Glomerular endothelial cell (primary cell): ENCODE measurements at regions not wholly inside any gene's neighbourhood (a gene's known extent, or its start where the extent isn't known, plus 50 kb on each side); places are given as distances from the start of the nearest gene placed in this dataset.
"Not testable (repeated sequence)": the region's sequence is repeated elsewhere in the genome, so short reads cannot be mapped to it uniquely, and the experiment has no call there.

Source experiments
- DNase-seq: peaks from one replicate; pipeline ENCODE4 v3.0.0-alpha.2; 2011; ENCODE audit warnings: low read depth, low spot score; ENCODE audit errors: extremely low read depth

DNA sequence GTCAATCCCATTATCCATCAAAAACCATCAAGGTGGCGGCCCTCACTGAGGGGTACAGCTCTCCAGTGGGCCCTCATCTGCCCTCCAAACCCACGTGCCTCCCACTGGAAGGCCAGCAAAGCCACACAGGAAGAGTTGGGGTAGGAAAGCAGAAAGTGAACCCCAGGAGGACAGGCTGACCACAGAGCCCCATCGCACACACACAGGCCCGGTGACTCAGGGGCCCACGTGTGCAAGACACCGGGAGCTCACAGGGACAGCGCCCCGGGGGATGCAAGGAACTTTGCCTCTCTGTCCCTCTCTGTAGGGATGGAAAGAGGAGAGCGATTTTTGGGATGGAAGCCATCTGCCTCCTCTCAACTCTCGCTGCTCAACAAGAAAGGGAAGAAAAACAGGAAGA lies 85.0 kb upstream of the FRG2C start:
- not testable (repeated sequence) for DNase-seq

DNA sequence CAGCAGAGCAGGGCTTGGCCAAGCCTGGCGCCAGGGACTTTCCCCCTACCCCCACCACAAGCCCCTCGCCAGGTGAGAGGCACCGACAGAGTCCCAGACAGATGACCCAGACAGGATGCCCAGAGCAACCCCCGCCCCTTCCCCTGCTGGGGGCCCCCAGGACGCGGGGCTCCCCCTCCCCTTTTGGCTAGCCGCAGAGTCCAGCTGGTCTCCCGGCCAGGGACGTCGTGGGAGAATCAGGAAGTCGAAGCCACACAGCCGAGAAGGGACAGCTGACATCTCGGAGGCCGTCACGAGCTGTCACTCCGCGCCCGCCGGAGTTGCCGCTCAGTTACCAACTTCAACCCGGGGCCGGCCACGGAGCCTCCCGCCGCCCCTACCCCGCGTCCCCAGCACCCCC lies 84.6 kb upstream of the FRG2C start:
- DNase-seq = not testable (repeated sequence)

DNA sequence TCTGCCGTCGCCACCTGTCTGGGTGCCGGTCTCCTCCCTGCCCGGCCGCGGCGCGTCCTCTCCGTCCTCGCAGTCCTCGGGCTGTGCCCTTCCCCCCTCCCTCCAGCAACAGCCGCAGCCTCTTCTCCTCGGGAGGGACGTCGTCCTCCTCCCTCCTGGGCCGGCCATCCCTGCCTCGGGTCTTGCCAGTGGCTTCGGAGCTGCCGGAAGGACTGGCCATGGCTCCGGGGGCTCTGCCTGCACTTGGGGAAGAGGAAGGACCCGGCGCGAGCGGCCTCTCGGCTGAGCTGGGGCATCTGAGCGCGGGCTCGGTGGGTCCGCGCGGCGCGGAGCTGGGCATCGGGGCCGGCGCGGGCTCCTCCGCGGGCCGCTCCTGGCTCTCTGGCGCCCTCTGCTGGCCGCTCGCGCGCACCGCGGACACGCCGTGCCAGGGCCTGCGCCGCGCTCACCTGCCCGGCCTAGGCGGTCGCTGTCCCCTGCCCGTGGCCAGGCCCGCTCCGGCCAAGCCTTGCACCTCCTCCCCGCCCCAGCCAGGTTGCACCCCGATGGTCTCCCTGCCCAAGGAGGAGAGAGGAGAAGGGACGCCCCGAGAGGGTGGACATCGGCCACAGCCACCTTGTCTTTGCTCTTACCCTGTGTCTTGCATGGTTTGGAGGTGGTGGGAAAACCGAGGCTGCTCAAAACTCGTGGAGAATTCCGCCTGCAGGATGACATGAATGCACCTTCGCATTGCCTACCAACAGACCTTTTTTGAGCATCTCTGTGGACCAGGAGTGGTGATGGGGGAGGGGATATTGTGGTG lies 83.9 kb upstream of the FRG2C start:
- not testable (repeated sequence) for DNase-seq

DNA sequence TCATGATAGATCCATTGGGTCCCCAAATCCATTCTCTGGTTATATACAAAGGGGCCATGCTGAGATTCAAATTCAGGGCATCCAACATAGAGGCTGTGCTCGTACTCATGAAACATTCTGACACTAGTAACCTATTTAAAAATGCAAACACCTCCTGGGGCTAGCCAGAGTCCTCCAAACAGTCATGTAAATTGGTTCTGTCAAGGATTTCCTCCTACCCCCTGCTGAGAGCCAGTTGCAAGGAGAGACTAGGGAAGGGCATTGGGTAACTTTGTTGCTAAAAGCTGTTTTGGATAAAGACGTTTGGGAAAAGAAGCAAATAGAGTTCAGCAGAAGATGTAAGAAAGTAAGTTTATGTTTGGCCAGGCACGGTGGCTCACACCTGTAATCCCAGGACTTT lies 81.6 kb upstream of the FRG2C start:
- not testable (repeated sequence) for DNase-seq

DNA sequence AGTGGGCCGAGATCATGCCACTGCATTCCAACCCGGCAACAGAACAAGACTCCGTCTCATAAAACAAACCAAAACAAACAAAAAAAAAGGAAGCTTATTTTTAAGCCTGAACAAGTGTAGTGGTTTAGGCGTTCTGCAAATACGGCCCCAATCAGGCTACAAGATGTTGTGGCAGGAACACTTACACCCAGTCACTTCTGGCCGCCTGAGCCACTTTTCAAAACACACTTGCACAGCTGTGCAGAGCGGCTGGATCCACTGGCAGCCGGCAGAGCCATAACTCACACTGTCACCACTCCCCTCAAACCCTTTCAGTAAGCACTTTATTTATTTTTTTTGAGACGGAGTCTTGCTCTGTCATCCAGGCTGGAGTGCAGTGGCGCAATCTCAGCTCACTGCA lies 81.0 kb upstream of the FRG2C start:
- DNase-seq = not testable (repeated sequence)

DNA sequence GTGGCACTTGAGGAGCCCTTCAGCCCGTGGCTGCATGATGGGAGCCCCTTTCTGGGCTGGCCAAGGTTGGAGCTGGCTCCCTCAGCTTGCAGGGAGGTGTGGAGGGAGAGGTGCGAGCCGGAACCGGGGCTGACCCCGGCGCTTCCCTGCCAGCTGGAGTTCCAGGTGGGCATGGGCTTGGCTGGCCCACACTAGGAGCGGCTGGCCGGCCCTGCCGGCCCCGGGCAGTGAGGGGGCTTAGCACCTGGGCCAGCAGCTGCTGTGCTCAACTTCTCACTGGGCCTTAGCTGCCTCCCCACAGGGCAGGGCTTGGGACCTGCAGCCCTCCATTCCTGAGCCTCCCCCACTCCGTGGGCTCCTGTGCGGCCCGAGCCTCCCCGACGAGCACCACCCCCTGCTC lies 76.4 kb upstream of the FRG2C start:
- not testable (repeated sequence) for DNase-seq

DNA sequence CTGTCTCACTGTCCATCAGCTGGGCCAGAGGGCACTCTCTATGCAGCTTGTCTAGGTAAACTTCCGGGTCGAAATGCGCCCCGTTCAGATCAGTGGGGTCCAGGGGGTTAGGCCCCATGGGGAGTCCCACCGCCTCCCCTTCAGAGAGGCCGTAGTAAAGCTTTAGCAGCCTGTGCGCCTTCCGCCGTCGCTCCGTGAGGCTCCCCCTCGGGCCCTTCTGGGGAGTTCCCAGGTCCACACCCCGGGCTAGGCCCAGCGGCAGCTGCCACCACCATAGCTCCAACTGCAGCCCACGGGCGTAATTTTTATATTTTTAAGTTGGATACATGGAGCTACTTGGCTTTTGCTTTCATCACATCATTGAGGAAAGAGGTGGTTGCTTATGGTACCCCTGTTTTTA lies 73.7 kb upstream of the FRG2C start:
- DNase-seq = not testable (repeated sequence)

DNA sequence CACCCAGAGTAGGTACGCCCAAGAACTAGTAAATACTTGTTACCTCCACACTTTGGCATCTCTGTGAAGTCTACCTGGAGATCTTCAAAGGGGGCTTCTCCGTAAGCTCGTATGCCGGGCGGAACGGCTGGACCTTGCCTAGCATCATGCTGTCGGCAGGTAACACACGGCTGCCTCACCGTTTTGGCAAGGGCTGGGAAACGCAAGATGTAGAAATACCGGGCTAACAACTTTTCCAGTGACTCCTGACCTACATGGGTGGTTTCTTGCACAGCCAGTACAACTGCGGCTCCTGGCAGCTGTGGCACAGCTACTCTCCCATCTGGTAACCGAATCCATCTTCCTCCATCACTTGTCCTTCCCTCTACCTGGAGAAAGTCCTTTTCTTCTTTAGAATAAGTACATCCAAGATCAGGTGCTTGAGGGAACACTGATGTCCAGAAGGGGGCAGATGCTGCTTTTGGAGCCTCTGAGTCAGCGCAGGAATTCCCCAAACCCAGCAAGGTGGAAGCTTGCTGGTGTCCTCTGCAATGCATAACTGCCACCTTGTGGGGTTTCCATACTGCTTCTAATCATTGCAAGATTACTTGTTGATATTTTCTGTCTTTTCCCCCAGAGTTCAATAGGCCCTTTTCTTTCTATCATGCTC lies 59.7 kb upstream of the FRG2C start:
- DNase-seq = not testable (repeated sequence)

DNA sequence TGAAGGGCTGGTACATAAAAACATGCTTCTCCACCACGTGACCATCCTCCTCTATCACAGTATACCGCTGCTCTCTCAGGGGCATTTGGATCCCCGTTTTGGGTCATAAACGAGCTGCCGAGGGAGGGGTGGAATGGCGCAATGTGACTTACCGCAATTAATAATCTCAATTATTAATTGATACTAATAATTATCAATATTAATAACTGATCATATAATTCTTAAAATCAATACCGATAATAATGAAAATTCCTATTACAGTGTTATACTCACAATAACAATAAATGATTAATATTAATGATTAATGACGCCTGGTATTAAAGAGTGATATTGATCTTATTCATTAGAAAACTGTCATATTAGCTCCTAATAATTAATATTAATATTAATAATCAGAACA lies 56.1 kb upstream of the FRG2C start:
- DNase-seq = not testable (repeated sequence)

DNA sequence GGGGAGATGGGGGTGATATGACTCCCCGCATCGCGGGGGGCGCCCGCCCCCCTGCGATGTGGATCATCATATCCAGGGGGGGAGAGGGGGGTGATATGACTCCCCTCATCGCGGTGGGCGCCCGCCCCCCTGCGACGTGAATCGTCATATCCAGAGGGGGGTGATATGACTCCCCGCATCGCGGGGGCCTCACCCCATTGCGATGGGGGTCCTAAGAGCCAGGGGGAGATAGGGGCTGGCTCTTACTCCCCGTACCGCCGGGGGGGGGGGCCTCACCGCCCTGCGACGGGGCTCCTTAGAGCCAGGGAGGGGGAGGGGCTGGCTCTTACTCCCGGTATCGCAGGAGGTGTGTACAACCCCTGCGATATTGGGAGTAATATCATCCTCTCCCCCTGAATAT lies 54.5 kb upstream of the FRG2C start:
- DNase-seq = not testable (repeated sequence)

DNA sequence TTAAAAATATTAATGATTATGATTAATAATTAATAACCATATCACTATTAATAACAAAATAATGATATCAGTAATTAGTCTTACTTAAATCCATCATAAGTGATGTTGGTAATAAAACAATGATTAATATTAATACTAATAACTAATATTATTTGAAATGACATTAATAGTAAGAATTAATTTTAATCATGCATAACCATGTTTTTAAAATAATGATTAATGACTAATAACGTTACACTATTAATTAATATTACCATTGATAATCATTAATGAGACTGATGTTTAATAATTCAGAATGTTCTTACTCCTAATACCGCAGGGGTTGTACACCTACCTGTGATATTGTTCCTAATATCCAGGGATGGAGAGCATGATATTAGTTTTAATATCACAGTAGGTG lies 53.4 kb upstream of the FRG2C start:
- DNase-seq = no peak

DNA sequence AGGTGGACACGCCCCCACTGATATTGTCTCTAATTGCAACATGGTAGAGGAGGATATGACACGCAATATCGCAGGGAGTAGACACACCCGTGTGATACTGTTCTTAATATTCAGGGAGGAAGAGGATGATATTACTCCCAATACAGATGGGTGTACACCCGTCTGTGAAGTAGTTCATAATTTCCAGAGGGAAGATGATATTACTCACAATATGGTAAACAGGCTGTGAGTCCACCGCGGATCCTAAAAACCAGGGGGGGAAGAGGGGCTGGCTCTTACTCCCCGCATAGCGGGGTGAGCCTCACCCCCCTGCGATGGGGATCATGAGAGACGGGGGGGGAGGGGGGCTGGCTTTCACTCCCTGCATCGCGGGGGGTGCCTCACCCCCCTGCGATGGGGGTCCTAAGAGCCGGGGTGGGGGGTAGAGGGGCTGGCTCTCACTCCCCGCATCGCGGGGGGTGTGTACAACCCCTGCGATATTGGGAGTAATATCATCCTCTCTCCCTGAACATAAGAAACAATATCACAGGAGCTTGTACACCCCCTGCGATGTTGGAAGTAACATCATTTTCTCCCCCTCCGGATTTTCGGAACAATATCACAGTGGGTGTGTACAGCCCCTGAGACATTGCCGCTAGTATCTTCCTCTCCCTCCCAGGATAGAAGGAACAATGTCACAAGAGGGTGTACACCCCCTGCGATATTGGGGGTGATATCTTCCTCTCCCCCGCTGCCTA lies 52.2 kb upstream of the FRG2C start:
- DNase-seq = not testable (repeated sequence)
